ENCODE measurements at regions not wholly inside any gene's neighbourhood (a gene's known extent, or its start where the extent isn't known, plus 50 kb on each side); places are given as distances from the start of the nearest gene placed in this dataset.
A peak's percentile ranks its signal among the peaks of the same experiment; 100 is the strongest.

DNA sequence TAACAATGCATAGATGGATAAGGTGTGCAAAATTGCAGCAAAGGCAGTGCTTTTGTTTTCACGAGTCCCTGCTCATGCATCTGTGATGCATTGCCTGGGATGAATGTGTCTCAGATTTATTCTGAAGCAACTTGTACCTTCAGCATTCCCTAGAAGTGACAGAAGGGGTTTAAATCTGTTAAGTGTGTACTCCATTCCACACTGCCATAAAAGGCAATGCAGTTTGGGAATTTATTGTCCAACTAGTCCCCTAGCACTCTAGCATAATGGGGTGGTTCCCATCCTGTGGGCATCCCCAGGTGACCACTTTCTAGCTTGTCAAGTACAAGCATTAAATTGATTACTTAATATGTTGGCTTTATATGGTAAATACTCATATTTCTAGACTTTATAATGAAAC lies 306.5 kb upstream of the CBLB start:
- no peak for DNase-seq (ENCODE audit: low read depth)

DNA sequence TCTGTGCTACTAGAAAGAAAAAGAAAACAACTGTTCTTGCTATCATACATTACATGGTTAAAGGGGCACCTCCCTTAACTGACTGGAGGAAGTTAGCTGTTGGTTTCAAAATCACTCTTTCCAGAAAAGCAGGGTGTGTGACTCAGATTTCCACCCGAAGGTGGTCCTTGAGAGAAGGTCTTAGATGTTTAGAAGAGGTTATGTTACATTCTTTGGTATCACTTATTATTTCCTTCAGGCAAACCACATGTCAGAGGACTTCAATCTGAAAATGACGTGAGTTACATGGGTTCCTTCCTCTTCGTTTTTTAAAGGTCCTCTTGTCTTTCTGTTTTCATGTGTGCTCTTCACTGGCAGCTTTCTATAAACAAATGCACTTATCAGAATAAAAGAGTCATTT lies 307.9 kb upstream of the CBLB start:
- DNase-seq (ENCODE audit: low read depth): peak; percentile 24

DNA sequence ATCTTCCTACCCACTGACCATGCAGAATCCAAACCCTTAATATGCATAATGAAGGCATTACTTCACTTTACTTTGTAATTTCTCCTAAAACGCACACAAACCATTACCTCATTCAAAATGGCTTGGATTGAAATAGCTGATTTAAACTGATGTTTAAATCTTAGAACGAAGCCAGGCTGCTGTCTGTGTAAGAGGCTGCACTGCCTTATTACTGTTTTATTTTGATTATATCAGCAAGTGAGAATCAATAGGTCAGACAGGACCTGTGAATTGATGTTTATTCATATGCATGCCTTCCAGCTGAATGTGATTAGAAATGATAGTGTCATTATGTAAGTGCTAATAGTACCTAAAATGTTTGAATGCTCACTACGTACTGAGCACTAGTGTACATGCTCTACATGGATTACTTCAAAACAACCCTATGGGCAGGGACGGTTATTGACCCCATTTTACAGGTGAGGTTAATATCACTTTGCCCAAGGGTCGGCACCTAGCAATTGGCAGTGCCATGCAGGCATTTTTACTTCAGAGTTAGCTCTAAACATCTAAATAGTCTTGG lies 314.2 kb upstream of the CBLB start:
- DNase-seq (ENCODE audit: low read depth): no peak

DNA sequence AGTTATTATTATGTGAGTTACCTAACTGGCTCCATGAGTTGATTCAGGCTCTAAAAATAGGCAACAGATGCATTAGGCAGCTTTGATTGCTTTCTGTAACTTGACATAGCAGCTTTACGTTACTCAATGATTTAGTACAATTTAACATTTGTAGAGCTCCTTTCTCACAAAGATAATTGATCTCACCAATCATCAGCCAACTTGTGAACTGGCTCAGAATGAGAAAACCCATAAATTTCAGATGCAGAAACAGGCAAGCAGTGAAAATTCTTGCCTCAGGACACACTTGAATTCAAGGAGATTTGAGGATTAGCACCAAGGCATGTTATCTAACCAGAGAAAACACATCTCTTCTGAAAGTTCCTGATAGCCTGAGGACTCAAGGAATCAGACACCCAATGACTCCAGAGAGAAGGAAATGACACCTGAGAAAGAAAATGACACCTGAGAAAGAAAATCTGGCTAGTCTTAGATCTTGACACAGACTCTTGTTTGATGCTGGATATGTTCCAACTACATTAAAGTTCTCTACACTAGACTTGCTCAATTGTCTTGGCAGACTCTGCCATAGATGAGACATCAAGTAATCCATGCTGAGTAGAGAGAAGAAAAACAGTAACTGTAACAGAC lies 315.1 kb upstream of the CBLB start:
- no peak for DNase-seq (ENCODE audit: low read depth)

DNA sequence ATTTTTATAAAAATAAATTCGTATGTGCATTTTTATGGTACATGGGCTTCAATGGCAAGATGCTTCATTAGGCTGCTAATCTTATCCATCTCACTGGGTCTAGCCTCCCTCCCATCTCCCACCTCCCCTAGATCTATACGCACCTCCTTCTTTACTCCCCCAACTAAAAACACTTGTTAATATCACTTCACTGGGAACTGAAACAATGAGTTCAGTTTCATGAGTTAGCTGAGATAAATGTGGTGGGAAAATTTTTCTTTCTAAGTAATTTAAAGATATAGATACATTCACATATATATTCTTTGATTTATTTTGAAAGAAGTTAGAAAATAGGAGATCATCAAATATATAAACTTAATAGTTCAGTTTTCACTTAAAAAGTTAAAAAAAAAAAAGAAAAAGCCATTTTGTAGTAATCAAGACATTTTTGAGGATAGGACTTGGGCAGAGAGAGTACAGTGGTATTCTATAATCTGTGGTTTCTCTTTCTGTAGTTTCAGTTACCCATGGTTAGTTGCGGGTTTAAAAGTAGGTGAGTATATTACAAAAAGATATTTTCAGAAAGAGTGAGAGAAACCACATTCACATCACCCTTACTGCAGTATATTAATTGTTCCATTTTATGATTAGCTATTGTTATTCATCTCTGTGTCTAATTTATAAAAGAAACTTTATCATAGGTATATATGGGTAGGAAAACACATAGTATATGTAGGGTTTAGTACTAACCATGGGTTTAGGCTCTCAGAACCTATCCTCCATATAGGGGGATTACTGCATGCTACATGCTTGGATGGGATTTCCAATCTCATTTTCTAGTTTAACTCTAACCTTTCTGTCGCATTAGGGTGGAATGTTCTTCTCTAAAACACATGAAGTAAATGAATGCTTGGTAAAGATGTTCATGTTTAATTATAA lies 316.0 kb upstream of the CBLB start:
- DNase-seq (ENCODE audit: low read depth): no peak

DNA sequence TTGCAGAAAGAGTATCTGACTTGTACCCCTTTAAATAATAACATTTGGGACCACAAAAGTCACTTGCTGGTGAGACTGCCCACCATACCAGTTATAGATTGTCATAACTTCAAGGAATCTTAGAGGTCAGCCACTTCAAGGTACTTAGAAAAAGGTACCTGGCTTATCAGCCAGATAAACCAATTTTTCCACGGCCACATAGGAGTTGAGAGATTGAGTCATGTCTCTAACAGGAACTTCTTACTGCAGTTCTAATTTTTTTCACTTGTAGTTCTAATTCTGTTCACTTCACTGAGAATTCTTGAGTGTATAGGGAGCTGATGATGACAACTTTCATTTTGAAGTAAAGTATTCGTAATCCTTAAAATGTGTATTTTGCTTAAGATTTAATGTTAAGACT lies 317.1 kb upstream of the CBLB start:
- DNase-seq (ENCODE audit: low read depth): no peak

DNA sequence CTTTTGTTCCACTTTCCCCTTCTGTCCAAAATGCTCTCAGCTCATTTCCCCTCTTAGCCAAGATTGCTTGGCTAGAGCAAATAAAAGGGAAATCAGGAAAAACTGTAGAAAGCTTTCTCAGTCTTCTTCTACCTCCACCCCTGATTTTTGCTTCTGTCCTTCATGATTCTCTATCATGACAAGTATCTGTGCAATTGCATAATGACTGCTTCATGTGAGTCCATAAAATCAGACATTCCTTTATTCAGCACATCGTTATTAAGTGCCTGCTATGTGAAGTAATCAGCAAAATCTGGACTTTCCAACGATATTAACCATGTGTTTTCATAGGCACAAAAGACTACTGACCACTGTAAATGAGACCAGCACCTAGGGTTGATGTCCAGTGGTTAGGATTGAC lies 321.5 kb upstream of the CBLB start:
- no peak for DNase-seq (ENCODE audit: low read depth)

DNA sequence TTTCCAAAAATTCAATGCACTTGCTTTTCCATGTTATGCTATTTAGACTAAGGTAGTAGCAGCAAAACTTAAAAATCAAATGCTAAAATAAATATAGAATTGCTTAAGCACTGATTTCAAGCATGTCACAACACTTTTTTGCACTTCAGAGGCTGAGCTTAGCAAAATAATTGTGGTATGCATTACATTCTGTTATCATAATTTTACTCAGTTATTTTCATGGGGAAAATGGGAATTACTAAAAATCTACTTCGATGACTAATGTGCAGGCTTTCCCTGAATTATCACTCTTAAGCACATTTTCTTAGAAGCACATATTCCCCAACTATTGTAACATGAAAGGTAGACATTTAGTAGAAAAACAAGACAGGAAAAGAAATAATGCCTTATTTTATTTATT lies 322.4 kb upstream of the CBLB start:
- DNase-seq (ENCODE audit: low read depth): no peak

DNA sequence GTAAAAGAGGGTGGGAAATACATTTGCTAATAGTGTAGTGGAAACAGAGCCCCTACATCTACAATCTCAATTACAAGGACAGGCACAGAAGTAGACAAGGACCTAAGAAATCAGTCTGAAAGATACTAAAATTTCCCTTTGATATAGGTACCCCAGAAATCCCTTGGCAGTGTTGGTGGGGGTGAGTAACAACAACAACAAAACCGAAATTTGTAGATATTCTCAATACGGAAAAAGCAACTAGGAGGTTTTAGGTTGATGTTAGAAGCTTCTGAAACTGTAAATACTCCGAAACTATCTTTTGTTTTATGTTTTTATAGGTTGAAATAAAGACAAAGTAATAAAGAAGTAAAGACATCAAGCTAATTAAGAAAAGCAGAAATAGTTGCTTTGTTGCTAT lies 323.1 kb upstream of the CBLB start:
- DNase-seq (ENCODE audit: low read depth): no peak

DNA sequence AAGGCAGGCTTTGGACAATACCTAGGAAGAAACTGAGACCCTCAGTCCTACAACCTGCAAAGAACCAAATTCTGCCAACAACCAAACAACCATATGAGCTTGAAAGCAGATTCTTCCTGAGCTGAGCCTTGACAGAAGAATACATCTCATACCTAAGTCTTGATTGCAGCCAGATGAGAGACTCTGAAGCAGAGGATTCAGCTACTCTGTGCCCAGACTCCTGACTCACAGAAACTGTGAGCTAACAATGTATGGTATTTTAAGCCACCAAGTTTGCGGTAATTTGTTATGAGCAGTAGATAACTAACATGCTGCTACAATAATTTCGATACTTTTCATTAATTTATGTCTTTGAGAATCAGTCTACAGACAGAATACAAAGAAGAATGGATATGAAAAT lies 325.1 kb upstream of the CBLB start:
- no peak for DNase-seq (ENCODE audit: low read depth)

DNA sequence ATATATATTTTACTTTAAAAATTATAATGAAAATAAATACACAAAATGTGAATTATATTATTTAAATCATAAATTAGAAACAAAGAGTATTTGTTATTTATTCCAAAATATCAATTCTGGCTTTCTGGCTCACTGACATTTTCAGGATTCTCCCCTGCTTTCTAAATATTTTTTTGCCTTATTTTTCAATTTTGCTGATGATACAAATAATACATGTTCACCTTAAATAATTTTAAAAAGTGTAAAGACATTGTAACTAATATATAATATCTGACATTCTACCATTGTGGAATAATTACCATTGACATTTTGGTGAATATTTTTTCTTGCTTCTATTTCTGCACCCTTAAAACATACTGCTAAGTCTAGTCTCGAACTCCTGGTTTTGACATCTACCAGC lies 325.9 kb upstream of the CBLB start:
- no peak for DNase-seq (ENCODE audit: low read depth)

DNA sequence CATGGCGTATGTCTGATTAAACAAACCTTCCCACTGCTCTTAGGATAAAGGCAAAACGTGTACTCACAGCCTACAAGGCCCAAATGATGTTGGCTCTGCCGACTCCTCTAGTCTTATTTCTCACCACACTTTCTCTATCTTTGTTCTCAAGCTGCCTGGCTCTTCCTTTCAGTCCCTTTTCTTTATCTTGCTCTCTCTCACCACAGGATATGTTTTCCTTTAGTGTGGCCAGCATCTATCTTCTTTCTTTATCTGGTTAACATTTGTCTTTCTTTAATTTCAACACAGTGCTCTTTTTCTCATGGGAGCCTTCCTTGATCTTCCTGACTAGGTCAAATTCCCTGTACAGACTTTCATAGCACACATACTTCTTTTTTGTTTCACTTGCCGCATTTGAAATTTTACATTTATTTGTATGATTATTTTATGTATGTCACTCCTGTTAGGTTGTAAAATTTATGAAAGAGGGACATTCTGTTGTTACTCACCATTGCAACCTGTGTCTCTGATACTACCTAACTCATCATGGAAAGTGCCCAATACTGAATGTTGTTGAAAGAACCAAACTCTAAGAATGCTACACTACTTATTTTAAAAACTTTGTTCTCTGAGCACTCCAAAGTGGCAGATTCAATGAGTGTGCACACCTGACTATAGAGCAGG lies 328.9 kb upstream of the CBLB start:
- DNase-seq (ENCODE audit: low read depth): no peak

DNA sequence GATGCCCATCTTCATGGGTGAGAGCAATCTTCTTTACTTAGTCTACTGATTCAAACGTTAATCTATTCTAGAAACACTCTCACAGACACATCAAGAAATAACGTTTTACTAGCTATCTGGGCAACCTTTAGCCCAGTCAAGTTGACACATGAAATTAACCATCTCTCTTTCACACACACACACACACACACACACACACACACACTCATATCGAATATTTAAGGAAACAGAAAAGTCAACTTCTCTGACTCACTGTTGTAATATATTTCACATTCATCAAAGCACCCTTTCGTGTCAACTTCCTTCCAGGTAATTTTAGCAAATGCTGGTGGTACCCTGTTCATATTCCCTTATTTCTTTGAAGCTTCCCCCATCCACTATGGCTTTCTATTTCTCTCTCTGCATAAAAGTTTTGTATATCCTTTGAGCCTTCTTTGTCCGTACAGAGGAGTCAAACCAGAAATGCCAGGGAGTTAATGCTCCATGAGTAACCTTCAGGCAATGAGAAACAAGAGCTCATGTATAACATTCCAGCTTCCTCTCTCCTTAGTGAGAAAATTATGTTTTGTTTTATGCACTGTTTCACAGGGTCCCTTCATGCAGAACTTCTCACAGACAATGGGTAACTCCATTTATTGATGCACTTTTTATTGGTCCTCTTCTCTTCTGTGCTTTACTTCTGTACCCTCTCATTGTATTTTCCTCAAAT lies 335.5 kb upstream of the CBLB start:
- no peak for DNase-seq (ENCODE audit: low read depth)

DNA sequence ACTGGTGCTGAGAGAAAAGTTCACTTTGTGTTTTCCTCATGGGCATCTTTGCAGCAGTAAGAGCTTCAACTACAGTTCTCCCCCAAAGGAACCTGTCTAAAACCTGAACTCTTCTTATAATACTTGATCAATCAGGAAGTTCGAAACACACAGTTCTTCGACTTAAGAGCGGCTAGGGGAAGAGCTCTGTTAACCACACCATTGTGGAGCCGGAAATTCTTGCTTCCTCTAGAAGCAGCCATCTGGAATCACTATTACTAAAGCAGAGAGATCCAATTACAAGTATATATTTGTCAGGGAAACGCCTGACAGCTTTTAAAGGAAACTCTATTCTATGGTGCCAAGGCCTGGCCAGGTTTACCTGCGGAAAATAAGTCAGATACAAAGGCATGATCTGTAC lies 337.3 kb upstream of the CBLB start:
- DNase-seq (ENCODE audit: low read depth): no peak

DNA sequence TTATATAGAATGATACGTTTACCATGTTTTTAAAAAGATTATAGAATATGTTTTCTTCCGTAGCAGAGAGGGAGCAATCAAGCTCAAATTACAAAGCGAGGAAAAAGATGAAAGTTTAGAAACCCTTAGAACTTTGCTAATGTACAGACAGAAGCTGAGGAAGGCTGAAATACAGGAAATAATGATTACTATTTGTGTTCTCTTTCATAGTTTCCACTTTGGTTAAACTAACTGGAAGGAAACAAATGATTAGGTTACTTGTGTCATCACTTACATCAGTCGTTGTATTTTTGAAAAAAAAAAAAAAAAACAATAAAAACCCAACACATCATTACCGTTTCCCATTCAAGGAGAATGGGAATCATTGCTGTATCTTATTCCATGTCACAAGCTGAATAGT lies 337.8 kb upstream of the CBLB start:
- no peak for DNase-seq (ENCODE audit: low read depth)

DNA sequence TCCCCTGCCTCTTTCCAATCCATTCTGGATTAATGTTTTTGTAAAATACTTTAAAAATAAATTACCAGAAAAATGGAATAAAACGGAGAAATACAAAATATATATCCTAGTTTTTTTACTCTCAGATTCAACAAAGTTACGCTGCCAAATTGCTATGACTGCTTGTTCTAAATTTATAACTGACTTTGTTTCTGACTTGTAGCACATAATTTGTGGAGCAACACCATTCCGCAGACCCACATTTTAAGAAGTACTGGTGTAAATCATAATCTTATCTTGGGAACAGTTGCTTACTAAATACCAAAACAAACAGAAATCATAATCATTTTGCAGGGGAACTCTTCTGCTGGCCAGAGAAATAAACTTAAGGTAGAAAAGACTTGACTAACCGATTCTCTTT lies 339.4 kb upstream of the CBLB start:
- DNase-seq (ENCODE audit: low read depth): no peak

DNA sequence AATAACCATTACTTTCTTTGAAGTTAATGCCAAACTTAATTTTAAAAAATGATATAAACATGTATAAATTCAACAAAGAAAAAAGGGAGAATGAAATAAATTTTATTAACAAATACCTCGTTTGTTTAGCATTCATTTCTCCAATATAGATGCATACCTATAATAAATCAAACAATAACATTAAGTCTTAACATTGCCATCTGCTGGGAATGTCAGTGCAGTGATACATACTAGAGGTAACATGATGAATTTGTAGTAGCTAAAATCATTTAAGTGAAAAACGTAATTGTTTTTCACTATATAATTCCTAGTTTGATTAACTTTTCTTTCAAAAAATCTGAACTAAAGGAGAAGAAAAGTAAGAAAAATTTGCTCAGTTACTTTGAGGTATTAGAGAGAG lies 340.2 kb upstream of the CBLB start:
- no peak for DNase-seq (ENCODE audit: low read depth)

DNA sequence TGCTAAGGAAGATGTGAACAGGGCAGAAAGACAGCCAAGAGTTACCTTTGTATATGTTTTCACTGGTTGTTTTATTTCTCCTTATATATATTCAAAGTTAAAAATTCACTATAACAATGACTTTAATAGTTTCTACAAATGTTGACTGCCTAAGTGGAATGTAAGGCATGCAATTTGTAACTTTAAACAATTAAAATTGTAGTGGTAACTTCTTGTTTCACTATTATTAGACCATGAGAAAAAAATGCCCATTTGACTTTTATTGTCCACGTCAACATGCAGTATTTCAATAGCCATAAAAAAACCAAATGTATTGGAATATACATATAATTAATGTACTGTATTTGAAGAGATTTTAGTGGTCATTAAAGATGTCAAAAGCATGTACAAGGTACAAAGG lies 340.7 kb upstream of the CBLB start:
- no peak for DNase-seq (ENCODE audit: low read depth)

DNA sequence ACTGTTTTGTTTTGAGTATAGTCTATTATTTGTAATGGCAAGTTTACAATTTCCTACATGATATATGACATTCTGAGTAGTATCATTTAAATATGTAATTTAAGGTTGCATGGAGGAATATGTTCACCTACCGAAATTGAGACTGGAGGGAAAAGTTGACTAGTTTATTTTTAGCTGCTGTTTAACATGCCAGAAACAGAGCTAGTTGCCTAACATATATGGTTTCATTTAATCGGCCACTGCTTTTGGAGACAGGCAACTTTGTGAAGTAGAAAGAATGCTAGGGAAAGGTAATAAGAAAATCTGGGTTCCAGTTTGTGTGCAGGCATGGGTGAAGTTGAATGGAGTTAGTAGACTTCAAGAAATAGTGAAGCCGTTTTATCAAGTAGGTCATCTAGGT lies 342.1 kb upstream of the CBLB start:
- no peak for DNase-seq (ENCODE audit: low read depth)

DNA sequence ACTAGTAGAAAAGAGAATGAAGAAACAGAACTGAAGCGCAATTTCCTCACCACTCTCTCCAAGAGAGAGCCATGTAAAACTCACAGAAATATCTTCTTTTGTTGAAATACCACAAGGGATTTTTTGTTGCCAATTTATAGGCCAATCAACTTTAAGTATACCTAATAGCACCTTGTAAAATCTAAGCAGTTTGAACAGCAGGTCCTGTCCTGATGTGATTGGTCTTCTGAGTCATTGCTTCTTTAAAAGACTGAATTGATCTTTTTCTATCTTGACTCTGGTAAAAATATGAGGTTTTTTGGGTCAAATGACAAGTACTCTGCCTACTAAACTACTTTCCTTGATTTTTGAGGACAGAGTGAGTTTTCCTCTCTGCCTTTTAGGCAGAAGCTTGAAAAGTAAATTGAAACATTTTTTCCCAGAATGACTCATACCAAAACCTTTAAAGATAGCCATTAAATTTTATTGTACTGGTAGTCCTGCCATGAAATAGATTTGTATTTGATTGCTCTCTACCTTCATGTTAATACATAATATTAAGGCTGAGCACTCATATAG lies 343.9 kb upstream of the CBLB start:
- no peak for DNase-seq (ENCODE audit: low read depth)

DNA sequence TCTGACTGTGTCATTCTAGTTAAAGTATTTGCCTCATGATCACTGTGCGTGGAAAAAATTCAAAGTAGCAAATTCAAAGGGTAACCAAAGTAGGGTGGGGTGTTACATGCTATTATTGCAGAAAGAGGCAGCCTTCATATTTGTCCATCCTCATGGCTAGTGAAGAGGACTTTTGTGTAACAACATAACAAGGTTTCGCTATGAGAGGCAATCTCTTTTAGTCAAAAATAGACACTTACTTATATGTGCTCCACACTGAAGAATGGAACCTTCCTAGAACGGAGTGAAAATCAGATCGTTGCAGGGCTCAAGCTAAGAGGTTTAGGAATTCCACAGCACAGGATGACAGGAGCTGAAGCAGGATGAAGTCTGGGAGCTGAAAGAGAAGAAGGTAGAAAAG lies 345.1 kb upstream of the CBLB start:
- no peak for DNase-seq (ENCODE audit: low read depth)

DNA sequence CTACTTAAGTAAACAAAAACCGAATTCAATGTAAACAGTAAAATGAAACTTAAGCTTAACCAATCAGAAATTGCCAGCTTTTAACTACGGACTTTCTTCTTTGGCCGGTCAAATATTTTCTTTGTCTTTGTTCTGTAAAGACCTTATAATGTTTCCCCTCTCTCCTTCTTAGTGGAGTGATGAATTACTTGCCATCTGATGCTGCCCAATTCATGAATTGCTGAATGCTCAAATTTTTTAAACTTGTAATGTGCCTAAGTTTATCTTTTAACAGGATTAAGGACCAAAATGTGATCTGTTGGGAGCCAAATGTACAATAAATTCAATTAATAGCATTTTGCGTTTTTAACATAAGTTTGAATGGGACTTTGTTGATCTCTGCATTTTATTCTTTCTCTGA lies 345.8 kb upstream of the CBLB start:
- DNase-seq (ENCODE audit: low read depth): no peak

Data from stimulated activated CD8-positive, alpha-beta memory T cell treated with anti-CD3 and anti-CD28 coated beads, Interleukin-4, amount 100 ng/mL, for 24 hours (primary cell).